HCT116 (cell line): ENCODE measurements at regions not wholly inside any gene's neighbourhood (a gene's known extent, or its start where the extent isn't known, plus 50 kb on each side); places are given as distances from the start of the nearest gene placed in this dataset.

ENCODE experiments used
- ATAC-seq: fragments of 200-7000 bp; cut with Tn5 transposase; 2 replicates; pipeline ENCODE4 v1.9.1; 2020; ENCODE audit warnings: mild to moderate bottlenecking, moderate library complexity
- BruUV-seq: library from RNA; stranded (reverse); fragments of 400-500 nt; replicated peaks from 2 replicates; lab custom pipeline; 2021; lab: Mats Ljungman, UMichigan
- CTCF ChIA-PET: fragments of 300-600 bp; sonication (Branson Sonifier 250); formaldehyde crosslinking; loops from one replicate; lab custom pipeline; 2021; ENCODE audit warnings: antibody characterized with exemption; lab: Charles Lee
- POLR2A ChIA-PET: fragments of 300-600, 350-600 bp; sonication (Branson Sonifier 250); formaldehyde crosslinking; loops from one replicate; lab custom pipeline; 2021; ENCODE audit warnings: antibody characterized with exemption; lab: Charles Lee
- RAD21 ChIA-PET, 2 experiments: fragments of 300-600 bp; sonication (Branson Sonifier 250); formaldehyde crosslinking; loops; one replicate each; lab custom pipeline; 2023; ENCODE audit warnings: low total read pairs in 2 of 2; ENCODE audit not compliant: uncharacterized antibody in 2 of 2, unreplicated experiment in 2 of 2, low non-redundant PET in 1 of 2; lab: Charles Lee
- DNase-seq: peaks from one replicate; pipeline ENCODE4 v3.0.0-alpha.2; 2010; ENCODE audit warnings: low read depth, low spot score
- H2AFZ ChIP-seq: fragments of 200-600 bp; shearing (Covaris generic), sonication (generic); 2 replicates; pipeline ENCODE4 v1.6.1; 2017; ENCODE audit warnings: low read depth, mixed run types, mixed read lengths, antibody characterized with exemption, low read length; ENCODE audit not compliant: poor library complexity, severe bottlenecking
- H3K27ac ChIP-seq: 2 replicates; pipeline ENCODE4 v1.5.1; 2012; ENCODE audit warnings: low read depth, low read length
- H3K27me3 ChIP-seq: fragments of 200-600 bp; sonication (generic); 2 replicates; pipeline ENCODE4 v1.6.1; 2016; ENCODE audit warnings: mixed run types, low read length, mixed read lengths; ENCODE audit not compliant: insufficient read depth
- H3K36me3 ChIP-seq, 2 experiments: fragments of 200-500 bp in 1 of 2; fragments of 200-600 bp in 1 of 2; sonication (Bioruptor generic) in 1 of 2; sonication (generic) in 1 of 2; 2 replicates each; pipeline versions ENCODE4 v1.5.1 to v1.6.1; 2014 to 2016; ENCODE audit warnings: low read length in 2 of 2, inconsistent platforms in 1 of 2, mixed read lengths in 1 of 2, mixed run types in 1 of 2; ENCODE audit not compliant: insufficient read depth in 2 of 2, control insufficient read depth in 1 of 2
- H3K4me1 ChIP-seq, 2 experiments: fragments of 200-600 bp in 1 of 2; sonication (generic) in 1 of 2; 2 replicates each; pipeline versions ENCODE4 v1.5.1 to v1.6.1; 2012 to 2017; ENCODE audit warnings: low read length in 2 of 2, inconsistent platforms in 1 of 2, mild to moderate bottlenecking in 1 of 2, mixed read lengths in 1 of 2, mixed run types in 1 of 2, moderate library complexity in 1 of 2; ENCODE audit not compliant: insufficient read depth in 2 of 2, control insufficient read depth in 1 of 2
- H3K4me2 ChIP-seq: fragments of 200-600 bp; sonication (generic); 2 replicates; pipeline ENCODE4 v1.6.1; 2017; ENCODE audit warnings: mixed run types, low read length, mixed read lengths
- H3K4me3 ChIP-seq, 2 experiments: fragments of 200-600 bp in 1 of 2; sonication (generic) in 1 of 2; replicated peaks in 1 of 2; 2 replicates each; pipeline ENCODE4 v1.5.1; 2011 to 2016; ENCODE audit warnings: low read length in 2 of 2, control low read depth in 1 of 2, low read depth in 1 of 2, mild to moderate bottlenecking in 1 of 2, mixed read lengths in 1 of 2, mixed run types in 1 of 2
- H3K79me2 ChIP-seq: fragments of 200-600 bp; sonication (generic); 2 replicates; pipeline ENCODE4 v1.6.1; 2017; ENCODE audit warnings: mild to moderate bottlenecking, mixed run types, low read length, moderate library complexity, mixed read lengths; ENCODE audit not compliant: insufficient read depth
- H3K9ac ChIP-seq: fragments of 200-600 bp; sonication (generic); 2 replicates; pipeline ENCODE4 v1.6.1; 2016; ENCODE audit warnings: low read length, mixed read lengths
- H3K9me2 ChIP-seq: fragments of 200-600 bp; sonication (generic), shearing (Covaris generic); 2 replicates; pipeline ENCODE4 v1.6.1; 2017; ENCODE audit warnings: mixed run types, mild to moderate bottlenecking, moderate library complexity; ENCODE audit not compliant: insufficient read depth
- H3K9me3 ChIP-seq, 2 experiments: fragments of 200-500 bp in 1 of 2; fragments of 200-600 bp in 1 of 2; sonication (Bioruptor generic) in 1 of 2; sonication (generic) in 1 of 2; 2 replicates each; pipeline ENCODE4 v1.6.1; 2014 to 2017; ENCODE audit warnings: low read length in 2 of 2, mixed read lengths in 2 of 2, inconsistent platforms in 1 of 2, low read depth in 1 of 2, mild to moderate bottlenecking in 1 of 2, mixed run types in 1 of 2, moderate library complexity in 1 of 2; ENCODE audit not compliant: control insufficient read depth in 1 of 2, insufficient read depth in 1 of 2
- H4K20me1 ChIP-seq: fragments of 200-600 bp; sonication (generic), shearing (Covaris generic); 2 replicates; pipeline ENCODE4 v1.6.1; 2017; ENCODE audit warnings: mixed run types, mild to moderate bottlenecking, moderate library complexity; ENCODE audit not compliant: insufficient read depth
- ATF3 ChIP-seq: IDR thresholded peaks from 2 replicates; pipeline ENCODE4 v1.6.1; 2012
- CTCF ChIP-seq, 3 experiments: fragments of 200-600 bp in 1 of 3; sonication (generic) in 1 of 3; IDR thresholded peaks in 2 of 3; conservative IDR thresholded peaks in 1 of 3; 2 replicates each; pipeline ENCODE4 v1.5.1; 2012 to 2017; ENCODE audit warnings: low read depth in 2 of 3, low read length in 2 of 3, antibody characterized with exemption in 1 of 3, borderline replicate concordance in 1 of 3, control low read depth in 1 of 3, mild to moderate bottlenecking in 1 of 3, mixed read lengths in 1 of 3, mixed run types in 1 of 3, moderate library complexity in 1 of 3; ENCODE audit not compliant: insufficient read depth in 1 of 3
- EGR1 ChIP-seq: IDR thresholded peaks from 2 replicates; pipeline ENCODE4 v1.6.1; 2012; ENCODE audit warnings: low read depth
- EZH2phosphoT487 ChIP-seq: fragments of 200-600 bp; IDR thresholded peaks from 2 replicates; pipeline ENCODE4 v1.6.1; 2018; ENCODE audit warnings: antibody characterized with exemption, borderline replicate concordance
- FOSL1 ChIP-seq: IDR thresholded peaks from 2 replicates; pipeline ENCODE4 v1.6.1; 2012; ENCODE audit warnings: low read depth
- JUND ChIP-seq: IDR thresholded peaks from 2 replicates; pipeline ENCODE4 v1.6.1; 2012
- MAX ChIP-seq: IDR thresholded peaks from 2 replicates; pipeline ENCODE4 v1.6.1; 2012
- POLR2A ChIP-seq: IDR thresholded peaks from 2 replicates; pipeline ENCODE4 v1.7.0; 2011; ENCODE audit warnings: borderline replicate concordance; ENCODE audit not compliant: insufficient read depth, insufficient read length; ENCODE audit errors: extremely low read depth
- POLR2AphosphoS5 ChIP-seq: IDR thresholded peaks from 2 replicates; pipeline ENCODE4 v1.6.1; 2011; ENCODE audit warnings: mild to moderate bottlenecking, low read depth, low read length, moderate library complexity
- SIN3A ChIP-seq: IDR thresholded peaks from 2 replicates; pipeline ENCODE4 v1.6.1; 2012; ENCODE audit warnings: low read depth
- SP1 ChIP-seq: IDR thresholded peaks from 2 replicates; pipeline ENCODE4 v1.6.1; 2012; ENCODE audit warnings: low read depth
- ZBTB33 ChIP-seq: IDR thresholded peaks from 2 replicates; pipeline ENCODE4 v1.6.1; 2011; ENCODE audit warnings: mild to moderate bottlenecking, low read length, moderate library complexity; ENCODE audit not compliant: insufficient replicate concordance; ENCODE audit errors: extremely low read depth
- ZNF274 ChIP-seq: fragments of 200-500 bp; sonication (Bioruptor generic); IDR thresholded peaks from 2 replicates; pipeline ENCODE4 v1.6.1; 2014; ENCODE audit warnings: mild to moderate bottlenecking, low read depth, low read length, inconsistent platforms
- intact Hi-C: fragments of 100-400 bp; cut with micrococcal nuclease; formaldehyde crosslinking; loops from 2 replicates; pipeline ENCODE4 v1.10.0; 2022
- TF ChIP-seq, protein P1 (sequence below): IDR thresholded peaks from 2 replicates; pipeline ENCODE4 v1.6.1; 2012; ENCODE audit warnings: low read depth

DNA sequence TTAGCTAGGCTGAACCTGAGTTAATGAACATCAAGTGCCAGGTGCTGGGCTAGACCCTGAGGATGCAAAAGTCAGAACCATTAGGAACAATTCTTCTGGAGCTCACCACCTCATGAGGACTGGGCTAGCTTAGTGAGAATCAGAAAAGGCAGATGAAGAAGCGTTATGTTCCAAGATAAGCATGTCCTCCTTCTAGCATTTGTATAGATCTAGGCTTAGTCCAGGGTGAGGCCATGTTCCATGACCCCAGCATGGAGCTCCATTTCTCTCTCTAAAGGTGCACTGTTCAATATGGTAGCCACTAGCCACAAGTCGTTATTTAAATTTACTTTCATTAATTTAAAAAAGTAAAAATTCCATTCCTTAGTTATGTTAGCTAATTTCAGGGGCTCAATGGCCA, 365.3 kb upstream of the CCL2 start:
- Histone ChIP-seq H3K27ac (no peak overlapping the region), H4K20me1 (no peaks in the 10 kb centered on the region), H3K9me3 (peaks cover 0 to 16% of the 10 kb centered on the region in 2 experiments; a peak in 2 of 4 replicates), H3K4me3 (no peak overlapping the region), H3K9ac (no peak overlapping the region), H2AFZ (no peak overlapping the region), H3K79me2 (no peaks in the 10 kb centered on the region), H3K4me2 (no peak overlapping the region), H3K9me2 (no peaks in the 10 kb centered on the region), H3K4me1 (no peaks in the 10 kb centered on the region), H3K36me3 (no peaks in the 10 kb centered on the region), H3K27me3 (no peaks in the 10 kb centered on the region)
- ATAC-seq = no peak
- RAD21 ChIA-PET = no interaction called here
- no peak for TF ChIP-seq EGR1
- TF ChIP-seq SP1 = no peak
- no peak for TF ChIP-seq ZNF274
- no peak for TF ChIP-seq JUND
- no peak for TF ChIP-seq CTCF (IDR thresholded peaks at IDR 0.05 in 2 of 3, conservative IDR thresholded peaks at IDR 0.05 in 1 of 3; ENCODE audit: borderline replicate concordance in 1 of 3, insufficient read depth in 1 of 3, low read depth in 2 of 3, low read length in 2 of 3)
- no peak for TF ChIP-seq MAX
- no peak for TF ChIP-seq ATF3
- TF ChIP-seq SIN3A = no peak
- no peak for TF ChIP-seq POLR2AphosphoS5
- no peak for TF ChIP-seq FOSL1
- TF ChIP-seq EZH2phosphoT487 = no peak
- TF ChIP-seq ZBTB33 = no peak
- TF ChIP-seq, protein P1, sequence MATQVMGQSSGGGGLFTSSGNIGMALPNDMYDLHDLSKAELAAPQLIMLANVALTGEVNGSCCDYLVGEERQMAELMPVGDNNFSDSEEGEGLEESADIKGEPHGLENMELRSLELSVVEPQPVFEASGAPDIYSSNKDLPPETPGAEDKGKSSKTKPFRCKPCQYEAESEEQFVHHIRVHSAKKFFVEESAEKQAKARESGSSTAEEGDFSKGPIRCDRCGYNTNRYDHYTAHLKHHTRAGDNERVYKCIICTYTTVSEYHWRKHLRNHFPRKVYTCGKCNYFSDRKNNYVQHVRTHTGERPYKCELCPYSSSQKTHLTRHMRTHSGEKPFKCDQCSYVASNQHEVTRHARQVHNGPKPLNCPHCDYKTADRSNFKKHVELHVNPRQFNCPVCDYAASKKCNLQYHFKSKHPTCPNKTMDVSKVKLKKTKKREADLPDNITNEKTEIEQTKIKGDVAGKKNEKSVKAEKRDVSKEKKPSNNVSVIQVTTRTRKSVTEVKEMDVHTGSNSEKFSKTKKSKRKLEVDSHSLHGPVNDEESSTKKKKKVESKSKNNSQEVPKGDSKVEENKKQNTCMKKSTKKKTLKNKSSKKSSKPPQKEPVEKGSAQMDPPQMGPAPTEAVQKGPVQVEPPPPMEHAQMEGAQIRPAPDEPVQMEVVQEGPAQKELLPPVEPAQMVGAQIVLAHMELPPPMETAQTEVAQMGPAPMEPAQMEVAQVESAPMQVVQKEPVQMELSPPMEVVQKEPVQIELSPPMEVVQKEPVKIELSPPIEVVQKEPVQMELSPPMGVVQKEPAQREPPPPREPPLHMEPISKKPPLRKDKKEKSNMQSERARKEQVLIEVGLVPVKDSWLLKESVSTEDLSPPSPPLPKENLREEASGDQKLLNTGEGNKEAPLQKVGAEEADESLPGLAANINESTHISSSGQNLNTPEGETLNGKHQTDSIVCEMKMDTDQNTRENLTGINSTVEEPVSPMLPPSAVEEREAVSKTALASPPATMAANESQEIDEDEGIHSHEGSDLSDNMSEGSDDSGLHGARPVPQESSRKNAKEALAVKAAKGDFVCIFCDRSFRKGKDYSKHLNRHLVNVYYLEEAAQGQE = no peak
- TF ChIP-seq POLR2A = no peak
- POLR2A ChIA-PET = no interaction called here
- CTCF ChIA-PET = no interaction called here
- no peak for DNase-seq
- BruUV-seq = no TSS peak
- intact Hi-C loops = no loop called here
